ENCODE measurements at regions not wholly inside any gene's neighbourhood (a gene's known extent, or its start where the extent isn't known, plus 50 kb on each side); places are given as distances from the start of the nearest gene placed in this dataset.

DNA sequence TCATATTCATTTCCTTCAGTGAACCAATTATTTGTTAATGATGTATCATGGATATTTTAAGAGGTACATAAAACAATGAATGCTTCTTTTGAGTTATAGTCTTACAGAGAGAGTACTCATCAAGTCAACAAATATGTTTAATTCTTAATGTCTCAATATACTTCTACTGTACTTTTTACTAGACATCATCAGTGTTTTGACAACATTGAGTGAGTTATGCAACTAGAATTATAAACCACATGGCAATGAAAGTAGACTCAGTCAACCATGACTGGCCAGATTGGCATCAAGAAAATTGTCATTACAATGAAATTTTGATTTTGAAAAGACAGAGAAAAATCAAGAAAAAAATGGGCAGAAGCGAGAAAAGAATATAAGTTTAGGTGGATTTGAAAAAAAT, 1248.1 kb upstream of the CDH18 start:
- Histone ChIP-seq H3K79me2 (ENCODE audit: low read length) (no peaks in the 10 kb centered on the region), H2AFZ (ENCODE audit: low read length) (no peak overlapping the region), H3K9ac (ENCODE audit: low read length) (no peak overlapping the region), H3K9me3 (replicated peaks; ENCODE audit: insufficient read depth, low read length) (no peaks in the 10 kb centered on the region), H3K9me2 (replicated peaks; ENCODE audit: insufficient read depth, low read length) (no peaks in the 10 kb centered on the region), H3K4me1 (ENCODE audit: low read length) (no peaks in the 10 kb centered on the region), H3K36me3 (replicated peaks; ENCODE audit: insufficient read depth, low read length) (no peaks in the 10 kb centered on the region), H4K20me1 (ENCODE audit: insufficient read depth, low read length) (no peaks in the 10 kb centered on the region), H3K27me3 (replicated peaks; ENCODE audit: insufficient read depth, low read length) (no peaks in the 10 kb centered on the region), H3K27ac (ENCODE audit: low read length) (no peak overlapping the region), H3F3A (ENCODE audit: insufficient read depth, low read length) (no peaks in the 10 kb centered on the region), H3K4me2 (ENCODE audit: low read depth, low read length) (no peak overlapping the region), H3K4me3 (ENCODE audit: low read length) (no peak overlapping the region)
- TF ChIP-seq EZH2phosphoT487 (IDR thresholded peaks at IDR 0.05; ENCODE audit: low read length) (no peak), EZH2 (optimal IDR thresholded peaks at IDR 0.05; ENCODE audit: low read depth, low read length) (no peak)
- TF ChIP-seq, protein P1, sequence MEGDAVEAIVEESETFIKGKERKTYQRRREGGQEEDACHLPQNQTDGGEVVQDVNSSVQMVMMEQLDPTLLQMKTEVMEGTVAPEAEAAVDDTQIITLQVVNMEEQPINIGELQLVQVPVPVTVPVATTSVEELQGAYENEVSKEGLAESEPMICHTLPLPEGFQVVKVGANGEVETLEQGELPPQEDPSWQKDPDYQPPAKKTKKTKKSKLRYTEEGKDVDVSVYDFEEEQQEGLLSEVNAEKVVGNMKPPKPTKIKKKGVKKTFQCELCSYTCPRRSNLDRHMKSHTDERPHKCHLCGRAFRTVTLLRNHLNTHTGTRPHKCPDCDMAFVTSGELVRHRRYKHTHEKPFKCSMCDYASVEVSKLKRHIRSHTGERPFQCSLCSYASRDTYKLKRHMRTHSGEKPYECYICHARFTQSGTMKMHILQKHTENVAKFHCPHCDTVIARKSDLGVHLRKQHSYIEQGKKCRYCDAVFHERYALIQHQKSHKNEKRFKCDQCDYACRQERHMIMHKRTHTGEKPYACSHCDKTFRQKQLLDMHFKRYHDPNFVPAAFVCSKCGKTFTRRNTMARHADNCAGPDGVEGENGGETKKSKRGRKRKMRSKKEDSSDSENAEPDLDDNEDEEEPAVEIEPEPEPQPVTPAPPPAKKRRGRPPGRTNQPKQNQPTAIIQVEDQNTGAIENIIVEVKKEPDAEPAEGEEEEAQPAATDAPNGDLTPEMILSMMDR (IDR thresholded peaks at IDR 0.05; ENCODE audit: low read length) = no peak
- DNase-seq = no peak

DNA sequence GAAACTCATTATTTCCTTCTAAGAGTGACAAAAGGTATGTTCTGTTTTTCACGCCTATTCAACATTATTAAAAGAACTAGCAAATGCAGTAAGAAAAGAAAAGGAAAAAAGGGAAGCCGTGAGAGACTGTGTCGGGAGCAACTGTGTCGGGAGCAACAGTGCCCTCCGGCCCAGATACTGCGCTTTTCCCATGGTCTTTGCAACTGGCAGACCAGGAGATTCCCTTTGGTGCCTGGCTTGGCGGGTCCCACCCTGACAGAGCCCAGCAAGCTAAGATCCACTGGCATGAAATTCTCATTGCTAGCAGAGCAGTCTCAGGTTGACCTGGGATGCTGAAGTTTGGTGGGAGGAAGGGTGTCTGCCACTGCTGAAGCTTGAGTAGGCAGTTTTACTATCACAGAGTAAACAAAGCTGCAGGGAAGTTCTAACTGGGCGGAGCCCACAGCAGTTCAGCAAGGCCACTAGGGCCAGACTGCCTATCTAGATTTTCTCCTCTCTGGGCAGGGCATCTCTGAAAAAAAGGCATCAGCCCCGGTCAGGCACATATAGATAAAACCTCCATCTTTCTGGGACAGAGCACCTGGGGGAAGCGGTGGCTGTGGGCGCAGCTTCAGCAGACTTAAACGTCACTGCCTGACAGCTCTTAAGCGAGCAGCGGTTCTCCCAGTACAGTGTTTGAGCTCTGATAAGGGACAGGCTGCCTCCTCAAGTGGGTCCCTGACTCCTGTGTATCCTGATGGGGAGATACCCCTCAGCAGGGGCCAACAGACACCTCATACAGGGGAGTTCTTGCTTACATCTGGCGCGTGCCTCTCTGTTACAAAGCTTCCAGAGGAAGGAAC, 1237.4 kb upstream of the CDH18 start:
- Histone ChIP-seq H3K4me2 (ENCODE audit: low read depth, low read length) (no peak overlapping the region), H3K4me1 (ENCODE audit: low read length) (no peaks in the 10 kb centered on the region), H3K27me3 (replicated peaks; ENCODE audit: insufficient read depth, low read length) (no peaks in the 10 kb centered on the region), H3F3A (ENCODE audit: insufficient read depth, low read length) (no peaks in the 10 kb centered on the region), H2AFZ (ENCODE audit: low read length) (no peak overlapping the region), H3K36me3 (replicated peaks; ENCODE audit: insufficient read depth, low read length) (no peaks in the 10 kb centered on the region), H3K79me2 (ENCODE audit: low read length) (no peaks in the 10 kb centered on the region), H3K9ac (ENCODE audit: low read length) (no peak overlapping the region), H3K27ac (ENCODE audit: low read length) (no peak overlapping the region), H3K9me2 (replicated peaks; ENCODE audit: insufficient read depth, low read length) (no peaks in the 10 kb centered on the region), H4K20me1 (ENCODE audit: insufficient read depth, low read length) (no peaks in the 10 kb centered on the region), H3K4me3 (ENCODE audit: low read length) (no peak overlapping the region), H3K9me3 (replicated peaks; ENCODE audit: insufficient read depth, low read length) (no peaks in the 10 kb centered on the region)
- TF ChIP-seq EZH2phosphoT487 (IDR thresholded peaks at IDR 0.05; ENCODE audit: low read length) (no peak), EZH2 (optimal IDR thresholded peaks at IDR 0.05; ENCODE audit: low read depth, low read length) (no peak)
- TF ChIP-seq, protein P1 (IDR thresholded peaks at IDR 0.05; ENCODE audit: low read length) = no peak
- DNase-seq = no peak

DNA sequence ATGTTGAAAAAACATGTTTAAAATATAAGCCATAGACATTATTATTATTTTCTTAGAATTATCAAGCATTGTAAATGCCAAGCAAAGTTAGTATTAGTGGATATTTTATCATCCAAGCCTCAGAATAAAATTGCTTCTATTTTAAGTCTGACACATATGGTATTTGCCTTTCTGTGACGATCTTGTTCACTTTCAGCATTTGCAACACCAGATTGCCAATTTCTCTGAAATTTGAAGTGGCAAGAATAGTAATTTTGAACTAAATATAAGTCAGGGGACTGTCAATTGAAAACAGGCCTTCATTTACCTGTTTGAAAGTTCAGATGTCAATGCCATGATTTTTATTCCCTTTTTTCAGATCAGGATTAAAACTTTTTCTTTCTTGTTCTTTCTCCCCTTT, 1233.6 kb upstream of the CDH18 start:
- Histone ChIP-seq H3K27ac (ENCODE audit: low read length) (no peak overlapping the region), H3K36me3 (replicated peaks; ENCODE audit: insufficient read depth, low read length) (no peaks in the 10 kb centered on the region), H2AFZ (ENCODE audit: low read length) (no peak overlapping the region), H3K9me3 (replicated peaks; ENCODE audit: insufficient read depth, low read length) (no peaks in the 10 kb centered on the region), H3K27me3 (replicated peaks; ENCODE audit: insufficient read depth, low read length) (no peaks in the 10 kb centered on the region), H3K4me1 (ENCODE audit: low read length) (no peaks in the 10 kb centered on the region), H3K9me2 (replicated peaks; ENCODE audit: insufficient read depth, low read length) (no peaks in the 10 kb centered on the region), H3K79me2 (ENCODE audit: low read length) (no peaks in the 10 kb centered on the region), H4K20me1 (ENCODE audit: insufficient read depth, low read length) (no peaks in the 10 kb centered on the region), H3K4me3 (ENCODE audit: low read length) (no peak overlapping the region), H3F3A (ENCODE audit: insufficient read depth, low read length) (no peaks in the 10 kb centered on the region), H3K4me2 (ENCODE audit: low read depth, low read length) (no peak overlapping the region), H3K9ac (ENCODE audit: low read length) (no peak overlapping the region)
- DNase-seq = no peak
- TF ChIP-seq, protein P1 (IDR thresholded peaks at IDR 0.05; ENCODE audit: low read length) = no peak
- TF ChIP-seq EZH2phosphoT487 (IDR thresholded peaks at IDR 0.05; ENCODE audit: low read length) = no peak
- no peak for TF ChIP-seq EZH2 (optimal IDR thresholded peaks at IDR 0.05; ENCODE audit: low read depth, low read length)

Measured in MM.1S (cell line).